ENCODE measurements at regions not wholly inside any gene's neighbourhood (a gene's known extent, or its start where the extent isn't known, plus 50 kb on each side); places are given as distances from the start of the nearest gene placed in this dataset.

- TF ChIP-seq, protein P1, sequence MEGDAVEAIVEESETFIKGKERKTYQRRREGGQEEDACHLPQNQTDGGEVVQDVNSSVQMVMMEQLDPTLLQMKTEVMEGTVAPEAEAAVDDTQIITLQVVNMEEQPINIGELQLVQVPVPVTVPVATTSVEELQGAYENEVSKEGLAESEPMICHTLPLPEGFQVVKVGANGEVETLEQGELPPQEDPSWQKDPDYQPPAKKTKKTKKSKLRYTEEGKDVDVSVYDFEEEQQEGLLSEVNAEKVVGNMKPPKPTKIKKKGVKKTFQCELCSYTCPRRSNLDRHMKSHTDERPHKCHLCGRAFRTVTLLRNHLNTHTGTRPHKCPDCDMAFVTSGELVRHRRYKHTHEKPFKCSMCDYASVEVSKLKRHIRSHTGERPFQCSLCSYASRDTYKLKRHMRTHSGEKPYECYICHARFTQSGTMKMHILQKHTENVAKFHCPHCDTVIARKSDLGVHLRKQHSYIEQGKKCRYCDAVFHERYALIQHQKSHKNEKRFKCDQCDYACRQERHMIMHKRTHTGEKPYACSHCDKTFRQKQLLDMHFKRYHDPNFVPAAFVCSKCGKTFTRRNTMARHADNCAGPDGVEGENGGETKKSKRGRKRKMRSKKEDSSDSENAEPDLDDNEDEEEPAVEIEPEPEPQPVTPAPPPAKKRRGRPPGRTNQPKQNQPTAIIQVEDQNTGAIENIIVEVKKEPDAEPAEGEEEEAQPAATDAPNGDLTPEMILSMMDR (IDR thresholded peaks at IDR 0.05; ENCODE audit: low read length), result no peak
- TF ChIP-seq EZH2 (optimal IDR thresholded peaks at IDR 0.05; ENCODE audit: low read depth, low read length), result no peak
Observed at GRCh38 chr6:67680297-67680932, 954.7 kb upstream of the ADGRB3 start.
